NCI-H1436 (cell line): ENCODE measurements at regions not wholly inside any gene's neighbourhood (a gene's known extent, or its start where the extent isn't known, plus 50 kb on each side); places are given as distances from the start of the nearest gene placed in this dataset.

Experiments
- DNase-seq: peaks from one replicate; lab custom pipeline; 2025; lab: John Stamatoyannopoulos, UW

GRCh38 chr19:29263305-29264135 lies 50.6 kb upstream of the UQCRFS1 start:
- DNase-seq, result no peak

- no peak for DNase-seq
Measured at GRCh38 chr19:29264897-29265296, 51.9 kb upstream of the UQCRFS1 start.

- DNase-seq, result no peak
Measured at GRCh38 chr19:29265436-29265835, 52.5 kb upstream of the UQCRFS1 start.

- DNase-seq, result no peak
Measured at GRCh38 chr19:29266001-29266400, 53.0 kb upstream of the UQCRFS1 start.

- DNase-seq, result no peak
Measured at GRCh38 chr19:29266603-29267002, 53.7 kb upstream of the UQCRFS1 start.

- DNase-seq, result no peak
Measured at GRCh38 chr19:29267701-29268100, 54.8 kb upstream of the UQCRFS1 start.

- DNase-seq, result no peak
Measured at GRCh38 chr19:29268103-29268502, 55.2 kb upstream of the UQCRFS1 start.

- no peak for DNase-seq
Measured at GRCh38 chr19:29268721-29269393, 55.9 kb upstream of the UQCRFS1 start.

- DNase-seq, result no peak
Measured at GRCh38 chr19:29269641-29270040, 56.7 kb upstream of the UQCRFS1 start.

GRCh38 chr19:29271341-29271740 lies 58.4 kb upstream of the UQCRFS1 start:
- DNase-seq, result no peak

- DNase-seq, result no peak
Measured at GRCh38 chr19:29271911-29272310, 59.0 kb upstream of the UQCRFS1 start.

- DNase-seq, result no peak
Measured at GRCh38 chr19:29273000-29273640, 60.2 kb upstream of the UQCRFS1 start.

- DNase-seq, result no peak
Measured at GRCh38 chr19:29275266-29275665, 62.3 kb upstream of the UQCRFS1 start.

GRCh38 chr19:29277102-29277501 lies 64.2 kb upstream of the UQCRFS1 start:
- DNase-seq, result peak; percentile 72

- DNase-seq, result peak; percentile 23
Measured at GRCh38 chr19:29278716-29279115, 65.8 kb upstream of the UQCRFS1 start.

- no peak for DNase-seq
Measured at GRCh38 chr19:29283366-29283765, 70.4 kb upstream of the UQCRFS1 start.

GRCh38 chr19:29285187-29285687 lies 72.3 kb upstream of the UQCRFS1 start:
- no peak for DNase-seq

- peak; percentile 24 for DNase-seq
Measured at GRCh38 chr19:29285878-29286277, 72.9 kb upstream of the UQCRFS1 start.

- peak; percentile 48 for DNase-seq
Measured at GRCh38 chr19:29287061-29287460, 74.1 kb upstream of the UQCRFS1 start.

- no peak for DNase-seq
Measured at GRCh38 chr19:29288256-29288655, 75.3 kb upstream of the UQCRFS1 start.

- no peak for DNase-seq
Measured at GRCh38 chr19:29289020-29289419, 76.1 kb upstream of the UQCRFS1 start.

GRCh38 chr19:29290853-29291252 lies 77.9 kb upstream of the UQCRFS1 start:
- peak; percentile 16 for DNase-seq

GRCh38 chr19:29292153-29292552 lies 79.2 kb upstream of the UQCRFS1 start:
- no peak for DNase-seq
